BLaER1 (cell line): ENCODE measurements at regions not wholly inside any gene's neighbourhood (a gene's known extent, or its start where the extent isn't known, plus 50 kb on each side); places are given as distances from the start of the nearest gene placed in this dataset.

Experiments
- H3K27ac ChIP-seq: shearing (Covaris generic); formaldehyde crosslinking; 2 replicates; pipeline ENCODE4 v1.8.1; 2022
- H3K27me3 ChIP-seq: shearing (Covaris generic); formaldehyde crosslinking; 2 replicates; pipeline ENCODE4 v1.8.1; 2022
- H3K36me3 ChIP-seq: shearing (Covaris generic); formaldehyde crosslinking; 2 replicates; pipeline ENCODE4 v1.8.1; 2022
- H3K4me1 ChIP-seq: shearing (Covaris generic); formaldehyde crosslinking; 2 replicates; pipeline ENCODE4 v1.8.1; 2022
- H3K4me2 ChIP-seq: shearing (Covaris generic); formaldehyde crosslinking; 2 replicates; pipeline ENCODE4 v1.8.1; 2022
- H3K4me3 ChIP-seq: shearing (Covaris generic); formaldehyde crosslinking; 2 replicates; pipeline ENCODE4 v1.8.1; 2022
- H3K9ac ChIP-seq: shearing (Covaris generic); formaldehyde crosslinking; 2 replicates; pipeline ENCODE4 v1.8.1; 2022
- H3K9me3 ChIP-seq: shearing (Covaris generic); formaldehyde crosslinking; 2 replicates; pipeline ENCODE4 v1.8.1; 2022
- H4K20me1 ChIP-seq: shearing (Covaris generic); formaldehyde crosslinking; 2 replicates; pipeline ENCODE4 v1.8.1; 2022
- Cebpa-rat ChIP-seq: shearing (Covaris generic); IDR thresholded peaks from 2 replicates; pipeline ENCODE4 v1.8.1; 2022

GRCh38 chr17:36879624-36880131 is 57.6 kb upstream of the LHX1 start:
- Histone ChIP-seq H3K4me2 (no peak overlapping the region), H3K36me3 (no peaks in the 10 kb centered on the region), H3K27ac (no peak overlapping the region), H3K9ac (no peak overlapping the region), H3K9me3 (peaks cover 17% of the 10 kb centered on the region), H3K4me3 (no peak overlapping the region), H3K27me3 (peaks cover 2% of the 10 kb centered on the region; the same call in 1 of the 2 replicates), H3K4me1 (peaks cover 4% of the 10 kb centered on the region), H4K20me1 (no peaks in the 10 kb centered on the region)
- TF ChIP-seq Cebpa-rat: no peak

DNA sequence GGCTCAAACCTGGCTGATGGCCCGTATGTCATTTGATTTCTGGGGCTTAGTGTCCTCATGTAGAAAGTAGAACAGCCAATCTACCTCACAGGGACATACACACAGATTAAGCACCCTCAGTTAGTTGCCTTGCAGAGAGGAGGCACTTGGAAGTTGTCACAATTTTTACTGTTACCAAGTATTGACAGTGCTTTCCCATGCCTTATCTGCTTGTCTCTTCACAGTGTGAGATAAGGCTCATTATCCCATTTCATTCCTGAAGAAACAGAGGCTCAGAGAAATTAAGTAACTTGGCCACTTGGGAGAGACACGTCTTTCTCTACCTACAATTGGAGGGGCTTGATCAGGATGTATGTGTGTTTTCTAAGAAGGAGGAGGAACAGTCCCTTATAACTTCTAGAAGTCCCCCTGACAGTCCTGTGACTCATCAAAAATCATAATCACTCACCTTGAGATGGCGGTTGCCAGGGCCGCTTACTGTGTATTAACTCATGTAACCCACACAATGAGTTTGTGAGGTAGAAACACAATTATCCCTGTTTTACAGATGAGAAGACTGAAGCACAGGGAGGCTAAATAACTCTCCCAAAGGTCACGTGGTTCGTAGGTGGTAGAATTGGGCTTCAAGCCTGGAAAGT is 56.9 kb upstream of the LHX1 start:
- Histone ChIP-seq H3K4me1 (peaks cover 11% of the 10 kb centered on the region), H3K27me3 (peaks cover 9% of the 10 kb centered on the region), H3K4me2 (no peak overlapping the region), H3K4me3 (no peak overlapping the region), H3K9ac (no peak overlapping the region), H3K9me3 (peaks cover 17% of the 10 kb centered on the region), H4K20me1 (no peaks in the 10 kb centered on the region; the same call in 1 of the 2 replicates), H3K27ac (no peak overlapping the region), H3K36me3 (no peaks in the 10 kb centered on the region)
- TF ChIP-seq Cebpa-rat: no peak

DNA sequence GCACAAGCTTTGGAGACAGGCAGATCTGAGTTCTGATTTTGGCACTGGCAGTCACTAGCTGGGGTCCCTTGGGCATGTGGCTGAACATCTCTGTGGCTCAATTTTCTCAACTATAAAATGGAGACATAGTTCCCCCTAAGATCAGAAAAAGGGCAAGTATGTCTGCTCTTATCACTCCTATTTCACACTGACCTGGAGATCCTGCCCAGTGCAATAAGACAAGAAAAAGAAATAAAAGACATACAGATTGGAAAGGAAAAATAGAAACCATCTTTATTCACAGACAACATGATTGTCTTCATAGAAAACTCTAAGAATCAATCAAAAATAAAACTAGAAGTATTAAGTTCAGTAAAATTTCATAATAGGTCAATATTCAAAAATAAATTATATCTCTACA is 56.0 kb upstream of the LHX1 start:
- Histone ChIP-seq H3K27me3 (peaks cover 16% of the 10 kb centered on the region), H3K9me3 (peaks cover 17% of the 10 kb centered on the region), H3K4me3 (no peak overlapping the region), H3K36me3 (no peaks in the 10 kb centered on the region), H3K27ac (no peak overlapping the region), H3K4me1 (peaks cover 20% of the 10 kb centered on the region), H3K9ac (no peak overlapping the region), H3K4me2 (no peak overlapping the region), H4K20me1 (no peaks in the 10 kb centered on the region; the same call in 1 of the 2 replicates)
- TF ChIP-seq Cebpa-rat: no peak

- Histone ChIP-seq H3K27ac (no peak overlapping the region), H3K4me2 (peak overlapping the region; percentile 40), H3K36me3 (no peaks in the 10 kb centered on the region), H3K9ac (no peak overlapping the region), H3K9me3 (peaks cover 17% of the 10 kb centered on the region), H3K4me1 (peaks cover 30% of the 10 kb centered on the region), H4K20me1 (no peaks in the 10 kb centered on the region; the same call in 1 of the 2 replicates), H3K27me3 (peaks cover 16% of the 10 kb centered on the region), H3K4me3 (no peak overlapping the region)
- no peak for TF ChIP-seq Cebpa-rat
Observed at GRCh38 chr17:36884495-36885152, 52.7 kb upstream of the LHX1 start.

GRCh38 chr17:36885153-36885735 is 52.0 kb upstream of the LHX1 start:
- no peak overlapping the region for H3K9ac ChIP-seq
- no peak overlapping the region for H3K4me3 ChIP-seq
- H3K4me2 ChIP-seq: peak overlapping the region; percentile 40
- H4K20me1 ChIP-seq: no peaks in the 10 kb centered on the region; the same call in 1 of the 2 replicates
- H3K27ac ChIP-seq: no peak overlapping the region
- no peaks in the 10 kb centered on the region for H3K36me3 ChIP-seq
- peaks cover 17% of the 10 kb centered on the region for H3K9me3 ChIP-seq
- H3K4me1 ChIP-seq: peaks cover 30% of the 10 kb centered on the region
- no peak for TF ChIP-seq Cebpa-rat
- H3K27me3 ChIP-seq: peaks cover 16% of the 10 kb centered on the region

DNA sequence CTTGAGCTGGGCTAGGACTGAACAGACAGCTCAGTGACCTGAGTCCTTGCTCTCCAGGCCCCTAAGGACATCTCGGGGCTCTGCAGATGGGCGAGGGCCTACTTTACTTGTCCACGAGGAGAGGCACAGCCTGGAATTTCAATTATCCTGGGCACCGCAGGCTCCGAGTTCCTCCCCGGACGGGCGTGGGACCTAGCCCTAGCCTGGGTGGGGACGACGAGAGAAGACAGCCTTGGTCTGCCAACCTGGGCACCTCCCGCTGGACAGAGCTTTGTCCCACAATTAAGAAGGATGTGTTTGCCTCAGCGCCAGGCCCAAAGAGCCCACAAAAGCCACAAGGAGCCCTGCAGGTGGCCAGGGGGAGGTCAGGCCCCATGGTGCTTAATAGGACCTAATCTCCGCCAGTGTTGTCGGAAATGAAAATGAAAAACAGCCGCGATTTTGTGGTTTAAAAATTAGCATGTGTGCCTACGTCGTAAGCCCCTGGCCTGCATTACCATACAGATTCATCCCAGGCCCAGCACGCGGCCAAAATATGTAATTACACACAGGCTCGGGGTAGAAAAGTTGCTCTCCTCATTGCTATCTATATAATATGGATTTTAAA is 51.4 kb upstream of the LHX1 start:
- H3K4me2 ChIP-seq: peak overlapping the region; percentile 50

More for the DNA sequence above, 51.4 kb upstream of the LHX1 start:
- no peak overlapping the region for H3K9ac ChIP-seq
- H3K9me3 ChIP-seq: peaks cover 15% of the 10 kb centered on the region
- no peak for TF ChIP-seq Cebpa-rat
- no peaks in the 10 kb centered on the region for H3K36me3 ChIP-seq
- no peak overlapping the region for H3K4me3 ChIP-seq
- no peaks in the 10 kb centered on the region; the same call in 1 of the 2 replicates for H4K20me1 ChIP-seq
- H3K27ac ChIP-seq: no peak overlapping the region
- H3K4me1 ChIP-seq: peaks cover 30% of the 10 kb centered on the region
- H3K27me3 ChIP-seq: peaks cover 16% of the 10 kb centered on the region
